GM19372 (cell line): ENCODE measurements at regions not wholly inside any gene's neighbourhood (a gene's known extent, or its start where the extent isn't known, plus 50 kb on each side); places are given as distances from the start of the nearest gene placed in this dataset.
"Not testable (repeated sequence)": the region's sequence is repeated elsewhere in the genome, so short reads cannot be mapped to it uniquely, and the experiment has no call there.

Source experiments
- ATAC-seq: cut with Tn5 transposase; IDR thresholded peaks from one replicate; pipeline ENCODE4 v1.9.1; 2021; ENCODE audit warnings: mild to moderate bottlenecking, low read depth, moderate library complexity; ENCODE audit not compliant: unreplicated experiment

GRCh38 chr1:234787011-234787584, 177.1 kb upstream of the IRF2BP2 start:
- ATAC-seq = not testable (repeated sequence)

GRCh38 chr1:234785922-234786321, 175.9 kb upstream of the IRF2BP2 start:
- not testable (repeated sequence) for ATAC-seq

DNA sequence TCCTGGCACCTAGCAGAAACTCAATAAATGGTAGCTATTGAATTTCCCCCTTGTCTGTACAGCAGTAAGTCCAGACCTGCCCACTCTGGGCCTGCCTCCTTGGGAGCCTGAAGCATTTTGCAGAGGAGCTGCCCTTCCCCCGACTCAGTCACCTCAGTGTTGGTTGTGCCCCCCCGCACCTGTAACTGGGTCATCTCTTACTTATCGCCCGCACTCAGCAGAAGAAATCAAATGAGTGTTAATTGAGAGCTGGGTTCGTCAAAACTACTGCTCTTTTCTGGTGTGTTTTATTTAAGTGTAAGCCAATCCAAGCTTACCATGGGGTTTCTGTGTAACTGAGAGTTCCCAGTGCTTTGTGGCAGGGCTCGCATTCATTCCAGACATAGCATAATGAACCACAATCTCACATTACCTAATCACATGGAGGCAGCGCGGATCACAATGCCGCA, 175.5 kb upstream of the IRF2BP2 start:
- ATAC-seq = not testable (repeated sequence)

DNA sequence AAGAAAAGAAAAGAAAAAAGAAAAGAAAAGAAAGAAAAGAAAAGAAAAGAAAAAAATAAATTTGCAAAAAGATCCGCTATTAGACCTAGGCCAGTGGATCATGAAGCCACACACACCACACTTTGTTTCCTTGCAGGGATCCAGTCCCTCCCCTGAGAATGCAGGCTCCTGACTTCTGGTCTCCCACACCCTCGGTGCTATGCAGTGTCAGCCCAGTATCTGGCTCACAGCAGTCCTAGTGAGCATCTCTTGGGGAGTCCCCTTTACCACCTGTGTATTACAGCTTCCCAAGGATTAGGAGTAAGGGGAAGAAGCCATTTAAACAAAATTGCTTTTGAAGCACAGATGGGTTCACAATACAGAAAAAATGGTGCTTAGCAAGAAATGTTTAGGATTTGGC, 174.1 kb upstream of the IRF2BP2 start:
- ATAC-seq = not testable (repeated sequence)

DNA sequence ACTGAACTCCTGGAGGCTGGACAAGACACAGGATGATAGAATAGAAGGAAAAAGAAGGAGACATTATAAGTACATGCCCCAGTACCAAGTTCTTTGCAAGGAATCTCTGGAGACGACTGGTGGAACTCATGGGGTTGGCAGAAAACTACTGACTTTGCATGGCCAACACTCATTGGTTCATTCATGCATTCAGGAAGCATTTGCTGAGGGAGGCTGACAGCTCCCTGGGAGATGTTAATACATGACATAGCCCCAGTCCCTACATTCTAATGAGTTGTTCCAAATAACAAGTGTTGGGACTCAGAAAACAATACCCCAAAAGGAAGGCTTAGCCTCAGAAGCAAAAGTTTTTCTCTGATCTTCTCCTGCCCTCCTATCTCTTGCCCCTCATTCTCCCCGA, 172.8 kb upstream of the IRF2BP2 start:
- ATAC-seq = no peak

DNA sequence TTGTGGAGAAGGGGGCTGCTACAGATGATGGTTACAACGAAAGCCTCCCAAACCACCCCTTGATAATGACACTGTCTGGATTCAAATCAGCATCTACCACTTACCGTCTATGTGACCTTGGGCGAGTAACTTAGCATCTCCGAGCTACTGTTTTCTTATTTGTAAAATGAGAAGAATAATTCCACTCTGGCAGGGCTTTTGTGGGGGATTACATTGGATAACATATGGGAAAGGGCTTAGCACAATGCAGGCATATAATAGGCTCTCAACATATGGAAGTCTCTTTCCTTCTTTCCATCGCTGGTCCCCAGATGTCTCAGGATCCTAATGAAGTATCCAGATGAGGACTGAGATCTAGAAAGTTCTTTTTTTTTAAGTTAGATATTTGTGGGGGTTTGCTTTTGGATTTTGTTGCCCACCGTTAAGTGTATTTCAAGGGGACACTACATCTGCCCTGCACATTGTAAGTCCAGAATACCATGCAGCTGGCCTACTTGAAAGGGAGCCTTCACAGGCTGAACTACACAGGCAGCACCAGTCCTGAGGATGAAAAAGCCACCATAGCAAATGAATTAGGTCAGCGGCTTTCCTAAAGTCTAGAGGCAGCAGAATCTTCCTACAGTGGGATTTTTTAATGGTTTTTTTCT, 172.2 kb upstream of the IRF2BP2 start:
- no peak for ATAC-seq

DNA sequence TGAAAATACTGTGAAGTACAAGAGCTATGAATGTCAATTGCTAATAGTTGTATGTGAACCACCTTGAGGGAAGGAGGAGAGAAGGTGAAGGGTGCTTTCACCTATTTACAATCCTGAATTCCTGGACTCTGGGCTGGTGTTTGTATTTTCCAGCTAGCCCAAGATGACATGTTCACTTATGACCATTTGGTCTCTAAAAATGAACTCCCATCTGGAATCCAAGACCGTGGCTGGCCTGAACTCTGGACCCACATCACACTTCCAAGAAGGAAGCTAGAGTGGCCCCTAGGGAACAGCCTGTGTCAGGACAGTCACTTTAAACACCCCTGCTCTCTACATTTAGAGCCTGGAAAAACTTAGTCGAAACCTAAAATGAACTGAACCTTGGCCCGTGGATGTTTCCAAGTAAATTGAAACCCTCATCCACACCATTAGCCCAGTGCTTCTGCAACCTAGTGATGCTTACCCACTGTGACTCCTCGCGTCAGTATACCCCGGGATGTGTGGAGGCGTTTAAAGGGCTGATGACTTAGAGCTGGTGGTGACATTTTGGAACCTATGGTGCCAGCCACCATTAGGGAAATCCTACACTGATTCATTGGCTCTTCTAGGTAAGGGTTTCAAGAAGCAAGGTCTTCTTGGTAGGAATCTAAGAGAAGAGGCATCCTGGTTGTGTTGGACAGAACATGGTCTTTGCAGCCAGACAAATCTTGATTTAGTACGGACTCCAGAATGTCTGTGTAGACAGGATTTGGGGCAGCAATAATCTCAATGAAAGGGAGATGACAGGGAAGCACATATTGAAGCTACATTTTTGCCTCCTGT, 171.5 kb upstream of the IRF2BP2 start:
- ATAC-seq = no peak

GRCh38 chr1:234780531-234781162, 170.7 kb upstream of the IRF2BP2 start:
- ATAC-seq = no peak

DNA sequence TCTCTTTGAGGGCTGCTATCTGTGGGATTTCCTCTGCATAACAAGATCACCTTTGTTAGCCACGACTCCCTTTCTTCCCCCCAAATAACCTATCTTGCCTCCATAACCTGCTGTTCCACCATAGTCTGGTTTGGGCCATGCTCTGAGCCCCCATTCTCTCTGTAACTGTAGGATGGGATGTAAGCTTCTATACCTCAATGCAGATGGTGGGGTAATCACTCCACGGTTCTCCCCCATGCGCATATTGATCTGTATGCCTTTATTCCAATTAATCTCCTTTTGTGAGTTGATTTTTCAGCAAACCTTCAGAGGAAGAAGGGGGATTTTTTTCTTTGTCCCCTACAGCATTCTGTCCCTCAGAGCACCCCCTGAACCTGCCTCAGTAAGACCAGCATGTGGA, 170.1 kb upstream of the IRF2BP2 start:
- no peak for ATAC-seq

DNA sequence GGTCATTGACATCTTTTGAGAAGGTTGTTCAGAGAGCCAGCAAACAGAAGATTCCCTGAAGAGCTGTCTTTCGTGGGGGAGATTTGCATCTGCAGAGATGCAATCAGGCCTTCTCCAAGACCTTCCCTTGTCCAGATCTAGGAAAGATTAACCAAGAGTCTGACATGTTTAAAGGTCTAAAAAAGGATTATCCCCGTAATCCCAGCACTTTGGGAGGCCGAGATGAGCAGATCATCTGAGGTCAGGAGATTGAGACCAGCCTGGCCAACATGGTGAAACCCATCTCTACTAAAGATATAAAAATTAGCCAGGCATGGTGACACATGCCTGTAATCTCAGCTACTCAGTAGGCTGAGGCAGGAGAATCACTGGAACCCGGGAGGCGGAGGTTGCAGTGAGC, 169.6 kb upstream of the IRF2BP2 start:
- ATAC-seq = not testable (repeated sequence)

DNA sequence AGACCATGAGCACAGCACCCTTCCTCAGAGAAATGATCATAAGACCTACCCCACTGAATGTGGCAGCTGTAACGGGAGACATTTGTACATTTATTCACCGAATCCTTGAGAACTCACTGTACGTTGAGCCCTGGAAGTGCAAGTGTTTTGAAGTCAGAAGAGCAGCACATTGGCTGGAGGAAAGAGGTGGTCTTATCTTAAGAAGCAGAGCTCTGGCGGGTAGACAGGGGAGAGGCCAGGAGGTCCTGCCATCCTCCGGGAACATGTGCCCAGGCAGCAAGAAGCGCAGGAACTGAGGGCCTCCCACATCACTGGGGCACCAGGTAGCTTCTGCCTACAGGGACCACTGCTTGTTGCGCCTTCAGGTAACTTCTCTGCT, 169.2 kb upstream of the IRF2BP2 start:
- no peak for ATAC-seq

- ATAC-seq = no peak
Observed at GRCh38 chr1:234778221-234779159, 168.5 kb upstream of the IRF2BP2 start.

DNA sequence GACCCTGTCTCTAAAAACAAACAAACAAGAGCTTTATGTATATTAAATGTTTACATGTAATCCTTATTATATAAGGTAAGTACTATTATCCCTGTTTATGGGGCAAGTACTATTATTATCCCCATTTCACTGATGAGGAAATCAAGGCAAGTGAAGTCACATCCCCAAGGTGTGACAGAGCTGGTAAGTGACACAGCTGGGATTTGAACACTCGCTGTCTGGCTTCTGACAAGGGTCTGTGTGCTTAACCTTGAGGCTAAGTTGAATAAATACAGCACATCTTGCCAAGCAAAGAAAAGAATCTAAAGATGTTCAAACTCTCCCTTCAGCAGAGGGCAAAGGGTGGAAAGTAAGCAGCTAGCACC, 167.9 kb upstream of the IRF2BP2 start:
- no peak for ATAC-seq

- ATAC-seq = no peak
Observed at GRCh38 chr1:234776876-234777855, 167.2 kb upstream of the IRF2BP2 start.

- ATAC-seq = no peak
Observed at GRCh38 chr1:234776256-234776875, 166.4 kb upstream of the IRF2BP2 start.

- ATAC-seq = no peak
Observed at GRCh38 chr1:234775477-234776246, 165.7 kb upstream of the IRF2BP2 start.

DNA sequence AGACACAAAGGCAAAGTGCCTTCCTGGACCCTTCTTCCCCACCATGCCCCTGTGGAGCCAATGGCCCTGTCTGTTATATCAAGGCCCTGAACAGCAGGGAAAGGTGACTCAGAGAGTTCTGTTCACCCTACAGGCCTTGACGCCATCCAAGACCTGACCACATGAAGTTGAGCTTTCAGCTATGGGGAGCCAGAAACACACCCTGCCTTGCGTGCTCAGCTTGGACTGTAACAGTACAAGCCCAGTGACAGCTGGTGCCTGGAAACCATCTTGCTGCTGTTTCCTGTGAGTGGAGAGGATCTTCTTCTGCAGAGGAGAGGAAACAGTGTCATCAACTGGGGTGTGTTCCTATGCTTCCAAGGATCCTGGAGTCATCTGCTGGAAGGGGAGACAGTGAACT, 165.0 kb upstream of the IRF2BP2 start:
- no peak for ATAC-seq
